SK-N-SH (cell line): ENCODE measurements at regions not wholly inside any gene's neighbourhood (a gene's known extent, or its start where the extent isn't known, plus 50 kb on each side); places are given as distances from the start of the nearest gene placed in this dataset.

Source experiments
- CTCF ChIA-PET: fragments of 300-600, 350-600 bp; formaldehyde crosslinking; extraction: SDS; loops from one replicate; lab custom pipeline; 2021; lab: Yijun Ruan, JAX
- POLR2A ChIA-PET: fragments of 350-600 bp; sonication (Branson Sonifier 250); formaldehyde crosslinking; extraction: SDS; loops from one replicate; lab custom pipeline; 2020; ENCODE audit warnings: antibody characterized with exemption, inconsistent platforms; lab: Yijun Ruan, JAX
- DNase-seq: peaks from one replicate; pipeline ENCODE4 v3.0.0; 2012
- H2AFZ ChIP-seq: fragments of 200-600 bp; sonication (generic); 2 replicates; pipeline ENCODE4 v1.8.1; 2016; ENCODE audit warnings: antibody characterized with exemption, mild to moderate bottlenecking, low read depth
- H3F3A ChIP-seq: fragments of 200-600 bp; sonication (generic); replicated peaks from 2 replicates; pipeline ENCODE3; 2016; ENCODE audit warnings: antibody characterized with exemption, mild to moderate bottlenecking; ENCODE audit not compliant: insufficient read depth
- H3K27ac ChIP-seq, 2 experiments: fragments of 200-500 bp in 1 of 2; fragments of 200-600 bp in 1 of 2; sonication (Bioruptor generic) in 1 of 2; sonication (generic), shearing (Covaris generic) in 1 of 2; 2 replicates each; pipeline versions ENCODE4 v1.5.1 to v1.6.1; 2014 to 2016; ENCODE audit warnings: low read depth in 2 of 2, inconsistent platforms in 1 of 2, low read length in 1 of 2, mild to moderate bottlenecking in 1 of 2, mixed read lengths in 1 of 2
- H3K27me3 ChIP-seq: fragments of 200-600 bp; sonication (generic), shearing (Covaris generic); 2 replicates; pipeline ENCODE4 v1.6.1; 2016; ENCODE audit warnings: mixed run types; ENCODE audit not compliant: insufficient read depth
- H3K36me3 ChIP-seq, 2 experiments: fragments of 200-500 bp in 1 of 2; fragments of 200-600 bp in 1 of 2; sonication (Bioruptor generic) in 1 of 2; sonication (generic) in 1 of 2; replicated peaks in 1 of 2; 2 replicates each; pipeline versions ENCODE3 to v1.5.1; 2014 to 2016; ENCODE audit warnings: low read length in 1 of 2, mild to moderate bottlenecking in 1 of 2; ENCODE audit not compliant: insufficient read depth in 2 of 2, control insufficient read depth in 1 of 2
- H3K4me1 ChIP-seq, 2 experiments: fragments of 200-500 bp in 1 of 2; fragments of 200-600 bp in 1 of 2; sonication (Bioruptor generic) in 1 of 2; sonication (generic), shearing (Covaris generic) in 1 of 2; 2 replicates each; pipeline versions ENCODE4 v1.5.1 to v1.6.1; 2014 to 2016; ENCODE audit warnings: low read depth in 1 of 2, low read length in 1 of 2, mixed run types in 1 of 2; ENCODE audit not compliant: insufficient read depth in 2 of 2, control insufficient read depth in 1 of 2
- H3K4me2 ChIP-seq: fragments of 200-600 bp; sonication (generic), shearing (Covaris generic); 2 replicates; pipeline ENCODE4 v1.6.1; 2017; ENCODE audit warnings: mixed run types
- H3K4me3 ChIP-seq, 2 experiments: fragments of 200-500 bp in 1 of 2; fragments of 200-600 bp in 1 of 2; sonication (Bioruptor generic) in 1 of 2; sonication (generic), shearing (Covaris generic) in 1 of 2; 2 replicates each; pipeline versions ENCODE4 v1.5.1 to v1.8.1; 2014 to 2016; ENCODE audit warnings: low read depth in 2 of 2, inconsistent platforms in 1 of 2, low read length in 1 of 2, mild to moderate bottlenecking in 1 of 2, mixed read lengths in 1 of 2, moderate library complexity in 1 of 2
- H3K79me2 ChIP-seq: fragments of 200-600 bp; sonication (generic); 2 replicates; pipeline ENCODE4 v1.8.1; 2017; ENCODE audit warnings: mild to moderate bottlenecking; ENCODE audit not compliant: insufficient read depth
- H3K9ac ChIP-seq: fragments of 200-600 bp; sonication (generic); 2 replicates; pipeline ENCODE4 v1.6.1; 2017; ENCODE audit warnings: mixed run types
- H3K9me2 ChIP-seq: fragments of 200-600 bp; sonication (generic); 2 replicates; pipeline ENCODE4 v1.6.1; 2017; ENCODE audit warnings: mixed run types
- H3K9me3 ChIP-seq: fragments of 200-600 bp; sonication (generic); 2 replicates; pipeline ENCODE4 v1.6.1; 2017; ENCODE audit warnings: mixed run types, mild to moderate bottlenecking, moderate library complexity
- H4K20me1 ChIP-seq: fragments of 200-600 bp; sonication (generic); 2 replicates; pipeline ENCODE4 v1.6.1; 2017; ENCODE audit warnings: mild to moderate bottlenecking, mixed run types; ENCODE audit not compliant: insufficient read depth
- CHD2 ChIP-seq: fragments of 150-350 bp; IDR thresholded peaks from 2 replicates; pipeline ENCODE4 v1.6.1; 2018; ENCODE audit warnings: low read length; ENCODE audit not compliant: partially characterized antibody
- FOXJ3 ChIP-seq: sonication (generic); formaldehyde crosslinking; IDR thresholded peaks from 2 replicates; pipeline ENCODE4 v1.5.1; 2020; ENCODE audit warnings: mild to moderate bottlenecking, missing genetic modification reagents
- GABPA ChIP-seq: IDR thresholded peaks from 2 replicates; pipeline ENCODE4 v1.4.0; 2012; ENCODE audit warnings: low read depth, mild to moderate bottlenecking
- IRF3 ChIP-seq: fragments of 150-350 bp; IDR thresholded peaks from 2 replicates; pipeline ENCODE4 v1.6.1; 2016; ENCODE audit warnings: mild to moderate bottlenecking, low read depth, low read length
- JUND ChIP-seq: IDR thresholded peaks from 2 replicates; pipeline ENCODE4 v1.4.0; 2012
- MEF2A ChIP-seq: IDR thresholded peaks from 2 replicates; pipeline ENCODE4 v1.4.0; 2012; ENCODE audit warnings: low read depth, borderline replicate concordance
- MXI1 ChIP-seq: IDR thresholded peaks from 2 replicates; pipeline ENCODE4 v1.6.1; 2012; ENCODE audit warnings: mild to moderate bottlenecking, low read depth, low read length, improper control_type of control experiment
- NFIC ChIP-seq: IDR thresholded peaks from 2 replicates; pipeline ENCODE4 v1.4.0; 2012; ENCODE audit warnings: borderline replicate concordance
- NRF1 ChIP-seq: IDR thresholded peaks from 2 replicates; pipeline ENCODE4 v1.6.1; 2012; ENCODE audit warnings: low read depth, mild to moderate bottlenecking, low read length
- PBX3 ChIP-seq: IDR thresholded peaks from 2 replicates; pipeline ENCODE4; 2012
- RAD21 ChIP-seq: IDR thresholded peaks from 2 replicates; pipeline ENCODE4 v1.6.1; 2012; ENCODE audit warnings: mild to moderate bottlenecking, low read length
- RCOR1 ChIP-seq: fragments of 150-350 bp; IDR thresholded peaks from 2 replicates; pipeline ENCODE4 v1.6.1; 2017; ENCODE audit warnings: antibody characterized with exemption, low read length
- TCF12 ChIP-seq: IDR thresholded peaks from 2 replicates; pipeline ENCODE4 v1.4.0; 2012
- TEAD4 ChIP-seq: IDR thresholded peaks from 2 replicates; pipeline ENCODE4 v1.4.0; 2012; ENCODE audit warnings: mild to moderate bottlenecking, borderline replicate concordance; ENCODE audit not compliant: insufficient read depth
- USF1 ChIP-seq: IDR thresholded peaks from 2 replicates; pipeline ENCODE4 v1.4.0; 2012; ENCODE audit warnings: low read depth, borderline replicate concordance
- ZBTB33 ChIP-seq: IDR thresholded peaks from 2 replicates; pipeline ENCODE4 v1.4.0; 2012; ENCODE audit warnings: low read depth, borderline replicate concordance
- WGBS: methylation state at CpG from one replicate; pipeline ENCODE4 v1.1.6; 2017; ENCODE audit warnings: low lambda C conversion rate; 5-methylcytosine and 5-hydroxymethylcytosine counted together
- TF ChIP-seq, protein P1 (sequence below): IDR thresholded peaks from 2 replicates; pipeline ENCODE4 v1.6.1; 2012; ENCODE audit warnings: mild to moderate bottlenecking, low read depth, low read length, moderate library complexity
- TF ChIP-seq, protein P2 (sequence below): fragments of 200-600 bp; sonication (generic); IDR thresholded peaks from 2 replicates; pipeline ENCODE4 v1.6.1; 2017; ENCODE audit warnings: antibody characterized with exemption, mild to moderate bottlenecking, moderate library complexity
- TF ChIP-seq, protein P3 (sequence below): IDR thresholded peaks from 2 replicates; pipeline ENCODE4 v1.4.0; 2012; ENCODE audit warnings: low read depth

- no peak for TF ChIP-seq USF1
- TF ChIP-seq NRF1, result no peak
- TF ChIP-seq RAD21, result no peak
- no peak for TF ChIP-seq TCF12
- TF ChIP-seq CHD2, result no peak
- TF ChIP-seq RCOR1, result no peak
Measured at GRCh38 chr2:125397535-125398251, 1258.3 kb upstream of the GYPC start (continued).

GRCh38 chr2:125398738-125399524 is 1257.0 kb upstream of the GYPC start:
- H3K9ac ChIP-seq, result no peak overlapping the region
- no peaks in the 10 kb centered on the region for H3K36me3 ChIP-seq
- WGBS, result 7% methylated on average over 7 of the region's 7 CpGs
- no peaks in the 10 kb centered on the region for H3K9me2 ChIP-seq
- no peaks in the 10 kb centered on the region for H3K79me2 ChIP-seq
- H3K4me3 ChIP-seq, result no peak overlapping the region
- no peak for DNase-seq
- no peak overlapping the region for H3K27ac ChIP-seq
- H3F3A ChIP-seq, result no peaks in the 10 kb centered on the region
- CTCF ChIA-PET, result no interaction called here
- H2AFZ ChIP-seq, result no peak overlapping the region
- no peaks in the 10 kb centered on the region for H3K4me1 ChIP-seq
- H3K4me2 ChIP-seq, result no peak overlapping the region
- H3K9me3 ChIP-seq, result no peaks in the 10 kb centered on the region; the same call in 1 of the 2 replicates
- no peaks in the 10 kb centered on the region for H4K20me1 ChIP-seq
- H3K27me3 ChIP-seq, result no peaks in the 10 kb centered on the region
- POLR2A ChIA-PET, result no interaction called here
- TF ChIP-seq, protein P1, sequence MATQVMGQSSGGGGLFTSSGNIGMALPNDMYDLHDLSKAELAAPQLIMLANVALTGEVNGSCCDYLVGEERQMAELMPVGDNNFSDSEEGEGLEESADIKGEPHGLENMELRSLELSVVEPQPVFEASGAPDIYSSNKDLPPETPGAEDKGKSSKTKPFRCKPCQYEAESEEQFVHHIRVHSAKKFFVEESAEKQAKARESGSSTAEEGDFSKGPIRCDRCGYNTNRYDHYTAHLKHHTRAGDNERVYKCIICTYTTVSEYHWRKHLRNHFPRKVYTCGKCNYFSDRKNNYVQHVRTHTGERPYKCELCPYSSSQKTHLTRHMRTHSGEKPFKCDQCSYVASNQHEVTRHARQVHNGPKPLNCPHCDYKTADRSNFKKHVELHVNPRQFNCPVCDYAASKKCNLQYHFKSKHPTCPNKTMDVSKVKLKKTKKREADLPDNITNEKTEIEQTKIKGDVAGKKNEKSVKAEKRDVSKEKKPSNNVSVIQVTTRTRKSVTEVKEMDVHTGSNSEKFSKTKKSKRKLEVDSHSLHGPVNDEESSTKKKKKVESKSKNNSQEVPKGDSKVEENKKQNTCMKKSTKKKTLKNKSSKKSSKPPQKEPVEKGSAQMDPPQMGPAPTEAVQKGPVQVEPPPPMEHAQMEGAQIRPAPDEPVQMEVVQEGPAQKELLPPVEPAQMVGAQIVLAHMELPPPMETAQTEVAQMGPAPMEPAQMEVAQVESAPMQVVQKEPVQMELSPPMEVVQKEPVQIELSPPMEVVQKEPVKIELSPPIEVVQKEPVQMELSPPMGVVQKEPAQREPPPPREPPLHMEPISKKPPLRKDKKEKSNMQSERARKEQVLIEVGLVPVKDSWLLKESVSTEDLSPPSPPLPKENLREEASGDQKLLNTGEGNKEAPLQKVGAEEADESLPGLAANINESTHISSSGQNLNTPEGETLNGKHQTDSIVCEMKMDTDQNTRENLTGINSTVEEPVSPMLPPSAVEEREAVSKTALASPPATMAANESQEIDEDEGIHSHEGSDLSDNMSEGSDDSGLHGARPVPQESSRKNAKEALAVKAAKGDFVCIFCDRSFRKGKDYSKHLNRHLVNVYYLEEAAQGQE, result no peak
- TF ChIP-seq RCOR1 (no peak), FOXJ3 (CRISPR knock-in tag) (no peak), TCF12 (no peak), NFIC (no peak), PBX3 (no peak), ZBTB33 (no peak), JUND (no peak), TEAD4 (no peak), MXI1 (no peak), IRF3 (no peak), NRF1 (no peak), MEF2A (no peak), GABPA (no peak)
- TF ChIP-seq, protein P2, sequence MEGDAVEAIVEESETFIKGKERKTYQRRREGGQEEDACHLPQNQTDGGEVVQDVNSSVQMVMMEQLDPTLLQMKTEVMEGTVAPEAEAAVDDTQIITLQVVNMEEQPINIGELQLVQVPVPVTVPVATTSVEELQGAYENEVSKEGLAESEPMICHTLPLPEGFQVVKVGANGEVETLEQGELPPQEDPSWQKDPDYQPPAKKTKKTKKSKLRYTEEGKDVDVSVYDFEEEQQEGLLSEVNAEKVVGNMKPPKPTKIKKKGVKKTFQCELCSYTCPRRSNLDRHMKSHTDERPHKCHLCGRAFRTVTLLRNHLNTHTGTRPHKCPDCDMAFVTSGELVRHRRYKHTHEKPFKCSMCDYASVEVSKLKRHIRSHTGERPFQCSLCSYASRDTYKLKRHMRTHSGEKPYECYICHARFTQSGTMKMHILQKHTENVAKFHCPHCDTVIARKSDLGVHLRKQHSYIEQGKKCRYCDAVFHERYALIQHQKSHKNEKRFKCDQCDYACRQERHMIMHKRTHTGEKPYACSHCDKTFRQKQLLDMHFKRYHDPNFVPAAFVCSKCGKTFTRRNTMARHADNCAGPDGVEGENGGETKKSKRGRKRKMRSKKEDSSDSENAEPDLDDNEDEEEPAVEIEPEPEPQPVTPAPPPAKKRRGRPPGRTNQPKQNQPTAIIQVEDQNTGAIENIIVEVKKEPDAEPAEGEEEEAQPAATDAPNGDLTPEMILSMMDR, result no peak
- TF ChIP-seq, protein P3, sequence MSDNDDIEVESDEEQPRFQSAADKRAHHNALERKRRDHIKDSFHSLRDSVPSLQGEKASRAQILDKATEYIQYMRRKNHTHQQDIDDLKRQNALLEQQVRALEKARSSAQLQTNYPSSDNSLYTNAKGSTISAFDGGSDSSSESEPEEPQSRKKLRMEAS, result no peak
